Stimulated activated CD8-positive, alpha-beta memory T cell treated with anti-CD3 and anti-CD28 coated beads, Interleukin-4, amount 100 ng/mL, for 4 hours (primary cell): ENCODE measurements at regions not wholly inside any gene's neighbourhood (a gene's known extent, or its start where the extent isn't known, plus 50 kb on each side); places are given as distances from the start of the nearest gene placed in this dataset.

Experiments used
- DNase-seq, 2 donors: peaks; one replicate each; pipeline ENCODE4 v3.0.0-alpha.2; 2020; ENCODE audit warnings: low read depth in 2 of 2, low spot score in 1 of 2

GRCh38 chr18:77736842-77737241 lies 487.2 kb downstream of the GALR1 start:
- DNase-seq, result no peak

- no peak for DNase-seq
Measured at GRCh38 chr18:77737405-77737804, 487.8 kb downstream of the GALR1 start.

- no peak for DNase-seq
Measured at GRCh38 chr18:77749089-77749488, 499.4 kb downstream of the GALR1 start.

- no peak for DNase-seq
Measured at GRCh38 chr18:77750006-77750405, 500.4 kb downstream of the GALR1 start.

GRCh38 chr18:77754475-77755044 lies 504.9 kb downstream of the GALR1 start:
- DNase-seq, result no peak

GRCh38 chr18:77755187-77755586 lies 505.5 kb downstream of the GALR1 start:
- DNase-seq, result no peak

- DNase-seq, result no peak
Measured at GRCh38 chr18:77761332-77761731, 511.7 kb downstream of the GALR1 start.

- no peak for DNase-seq
Measured at GRCh38 chr18:77762014-77762413, 512.4 kb downstream of the GALR1 start.

- DNase-seq, result no peak
Measured at GRCh38 chr18:77762642-77763041, 513.0 kb downstream of the GALR1 start.

- DNase-seq, result no peak
Measured at GRCh38 chr18:77763530-77764145, 514.0 kb downstream of the GALR1 start.

- no peak for DNase-seq
Measured at GRCh38 chr18:77765468-77765867, 515.8 kb downstream of the GALR1 start.

- DNase-seq, result no peak
Measured at GRCh38 chr18:77766421-77766820, 516.8 kb downstream of the GALR1 start.

GRCh38 chr18:77772177-77772576 lies 522.5 kb downstream of the GALR1 start:
- no peak for DNase-seq

- DNase-seq, result no peak
Measured at GRCh38 chr18:77776104-77776503, 526.5 kb downstream of the GALR1 start.

GRCh38 chr18:77777163-77777562 lies 527.5 kb downstream of the GALR1 start:
- no peak for DNase-seq

GRCh38 chr18:77784759-77785379 lies 535.2 kb downstream of the GALR1 start:
- DNase-seq, result no peak

GRCh38 chr18:77785415-77785975 lies 535.8 kb downstream of the GALR1 start:
- DNase-seq, result no peak

GRCh38 chr18:77803024-77803423 lies 553.4 kb downstream of the GALR1 start:
- no peak for DNase-seq

GRCh38 chr18:77804382-77804781 lies 554.7 kb downstream of the GALR1 start:
- DNase-seq, result no peak

GRCh38 chr18:77807650-77808049 lies 558.0 kb downstream of the GALR1 start:
- no peak for DNase-seq

- no peak for DNase-seq
Measured at GRCh38 chr18:77811503-77811902, 561.9 kb downstream of the GALR1 start.

- no peak for DNase-seq
Measured at GRCh38 chr18:77815666-77816338, 566.2 kb downstream of the GALR1 start.
